GM18868 (cell line): ENCODE measurements at regions not wholly inside any gene's neighbourhood (a gene's known extent, or its start where the extent isn't known, plus 50 kb on each side); places are given as distances from the start of the nearest gene placed in this dataset.

ENCODE experiments used
- ATAC-seq: cut with Tn5 transposase; IDR thresholded peaks from one replicate; pipeline ENCODE4 v1.9.1; 2021; ENCODE audit warnings: mild to moderate bottlenecking, moderate library complexity; ENCODE audit not compliant: unreplicated experiment

DNA sequence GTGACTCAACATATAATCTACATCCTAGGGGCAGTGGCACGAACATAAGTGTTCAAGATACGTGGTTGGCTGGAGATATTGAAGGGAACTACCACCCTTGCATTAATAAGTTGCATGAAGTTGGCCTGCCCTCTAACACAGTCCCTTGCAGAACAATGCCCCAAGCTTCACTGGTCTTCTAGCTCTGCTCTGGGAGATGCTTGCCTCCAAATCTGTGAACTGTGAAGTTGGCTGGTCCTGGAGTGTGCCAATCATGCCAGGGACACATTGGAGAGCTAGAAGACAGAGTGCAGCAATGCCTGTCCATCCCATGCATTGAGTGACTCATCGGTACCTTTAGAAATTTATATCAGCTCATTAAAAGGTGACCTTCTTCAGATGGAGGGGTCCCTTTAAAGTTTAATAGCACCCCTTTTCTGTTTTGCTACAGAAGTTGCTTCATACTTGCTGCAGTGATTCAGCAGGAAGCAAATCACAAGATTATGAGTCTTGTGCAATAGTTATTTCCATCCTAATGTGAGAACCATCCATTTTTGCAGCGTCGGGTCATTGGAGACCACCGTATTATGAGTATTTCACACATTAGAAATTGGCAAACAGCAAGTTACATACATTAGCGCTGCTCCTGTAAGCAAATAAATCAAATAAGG lies 55.2 kb upstream of the KAZN start:
- ATAC-seq = no peak

DNA sequence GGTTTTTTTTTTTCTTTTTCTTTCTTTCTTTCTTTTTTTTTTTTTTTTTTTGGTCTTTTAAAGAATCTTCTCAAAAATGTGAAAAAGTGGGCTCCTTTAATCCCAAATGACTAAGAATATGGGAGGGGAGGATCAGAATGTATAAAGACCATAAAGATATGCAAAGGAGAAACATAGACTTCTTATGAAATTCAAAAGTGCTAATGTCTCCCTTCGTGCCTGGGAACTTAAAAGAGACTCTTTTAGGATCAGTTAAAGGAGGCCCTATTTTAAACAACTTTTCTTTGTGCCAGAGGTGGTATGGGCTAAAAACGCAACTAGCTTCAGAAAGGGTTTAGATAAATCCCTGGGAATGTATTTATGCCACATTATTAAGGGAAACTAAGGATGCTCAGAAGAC lies 54.2 kb upstream of the KAZN start:
- ATAC-seq = no peak

DNA sequence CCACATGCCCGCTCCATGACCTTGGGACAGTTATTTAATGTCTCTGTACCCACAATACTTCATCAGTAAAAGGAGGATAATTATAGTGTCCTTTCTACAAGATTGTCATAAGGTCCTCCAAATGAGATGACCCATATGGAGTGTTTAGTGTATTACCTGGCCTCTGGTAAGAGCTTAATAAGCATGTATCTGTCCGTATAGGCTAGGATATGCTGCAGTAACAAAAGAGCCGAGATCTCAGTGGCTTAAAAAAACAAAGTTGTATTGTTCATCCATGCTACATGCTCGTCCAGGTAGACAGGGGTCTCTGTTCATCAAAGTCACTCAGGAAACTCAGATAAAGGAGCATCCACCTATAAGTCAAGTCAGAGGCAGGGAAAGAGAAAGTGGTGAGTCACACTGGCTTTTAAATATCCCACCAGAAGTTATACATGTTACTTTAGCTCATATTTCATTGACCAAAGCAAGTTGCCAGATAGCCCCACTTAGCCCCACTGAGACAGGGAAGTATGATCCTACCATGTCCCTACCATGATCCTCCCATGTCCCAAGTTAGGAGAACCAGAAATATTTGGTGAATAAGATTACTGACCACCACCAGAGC lies 53.0 kb upstream of the KAZN start:
- no peak for ATAC-seq

- ATAC-seq = no peak
Observed at GRCh38 chr1:14546416-14546815, 52.1 kb upstream of the KAZN start.
